ENCODE measurements at regions not wholly inside any gene's neighbourhood (a gene's known extent, or its start where the extent isn't known, plus 50 kb on each side); places are given as distances from the start of the nearest gene placed in this dataset.

DNA sequence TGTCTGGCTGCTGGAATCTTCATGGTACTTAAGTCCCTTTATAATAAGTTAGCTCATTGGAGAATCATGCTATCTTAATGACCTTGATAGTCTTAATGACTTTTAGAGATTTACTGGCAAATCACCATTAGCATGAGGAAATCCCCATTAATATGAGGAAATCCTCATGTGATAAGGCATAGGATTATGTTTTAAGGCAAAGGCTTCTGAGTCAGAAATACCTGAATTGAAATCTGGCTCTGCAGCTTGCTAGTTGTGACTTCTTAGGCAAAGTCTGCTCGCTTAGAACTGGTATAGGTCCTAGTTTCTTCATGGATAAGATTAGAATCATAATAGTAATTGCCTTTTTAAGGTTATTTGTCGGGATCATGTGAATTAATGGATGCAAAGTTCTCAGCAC lies 190.2 kb upstream of the BANK1 start:
- TF ChIP-seq, protein P1, sequence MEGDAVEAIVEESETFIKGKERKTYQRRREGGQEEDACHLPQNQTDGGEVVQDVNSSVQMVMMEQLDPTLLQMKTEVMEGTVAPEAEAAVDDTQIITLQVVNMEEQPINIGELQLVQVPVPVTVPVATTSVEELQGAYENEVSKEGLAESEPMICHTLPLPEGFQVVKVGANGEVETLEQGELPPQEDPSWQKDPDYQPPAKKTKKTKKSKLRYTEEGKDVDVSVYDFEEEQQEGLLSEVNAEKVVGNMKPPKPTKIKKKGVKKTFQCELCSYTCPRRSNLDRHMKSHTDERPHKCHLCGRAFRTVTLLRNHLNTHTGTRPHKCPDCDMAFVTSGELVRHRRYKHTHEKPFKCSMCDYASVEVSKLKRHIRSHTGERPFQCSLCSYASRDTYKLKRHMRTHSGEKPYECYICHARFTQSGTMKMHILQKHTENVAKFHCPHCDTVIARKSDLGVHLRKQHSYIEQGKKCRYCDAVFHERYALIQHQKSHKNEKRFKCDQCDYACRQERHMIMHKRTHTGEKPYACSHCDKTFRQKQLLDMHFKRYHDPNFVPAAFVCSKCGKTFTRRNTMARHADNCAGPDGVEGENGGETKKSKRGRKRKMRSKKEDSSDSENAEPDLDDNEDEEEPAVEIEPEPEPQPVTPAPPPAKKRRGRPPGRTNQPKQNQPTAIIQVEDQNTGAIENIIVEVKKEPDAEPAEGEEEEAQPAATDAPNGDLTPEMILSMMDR (IDR thresholded peaks at IDR 0.05) = no peak
- TF ChIP-seq EZH2 (IDR thresholded peaks at IDR 0.05) = no peak
